ENCODE measurements at regions not wholly inside any gene's neighbourhood (a gene's known extent, or its start where the extent isn't known, plus 50 kb on each side); places are given as distances from the start of the nearest gene placed in this dataset.

- Histone ChIP-seq H3K4me1 (ENCODE audit: control insufficient read depth in 5 of 5, insufficient read depth in 5 of 5, low read length in 5 of 5) (no peaks in the 10 kb centered on the region), H3K27me3 (ENCODE audit: control insufficient read depth in 5 of 5, insufficient read depth in 4 of 5, low read length in 5 of 5) (no peaks in the 10 kb centered on the region), H3K9me3 (ENCODE audit: control insufficient read depth in 5 of 5, low read length in 5 of 5) (no peaks in the 10 kb centered on the region), H3K36me3 (ENCODE audit: control insufficient read depth in 5 of 5, insufficient read depth in 5 of 5, low read length in 5 of 5) (no peaks in the 10 kb centered on the region), H3K4me3 (ENCODE audit: low read depth in 1 of 5, low read length in 5 of 5) (no peak overlapping the region), H3K27ac (ENCODE audit: low read depth, low read length) (no peak overlapping the region), H3K9ac (ENCODE audit: low read length in 5 of 5) (no peak overlapping the region)
Observed at GRCh38 chr1:82598812-82599211, 798.1 kb downstream of the ADGRL2 start.

- Histone ChIP-seq H3K27me3 (ENCODE audit: control insufficient read depth in 5 of 5, insufficient read depth in 4 of 5, low read length in 5 of 5) (no peaks in the 10 kb centered on the region), H3K4me3 (ENCODE audit: low read depth in 1 of 5, low read length in 5 of 5) (no peak overlapping the region), H3K9me3 (ENCODE audit: control insufficient read depth in 5 of 5, low read length in 5 of 5) (no peaks in the 10 kb centered on the region), H3K4me1 (ENCODE audit: control insufficient read depth in 5 of 5, insufficient read depth in 5 of 5, low read length in 5 of 5) (no peaks in the 10 kb centered on the region), H3K27ac (ENCODE audit: low read depth, low read length) (no peak overlapping the region), H3K36me3 (ENCODE audit: control insufficient read depth in 5 of 5, insufficient read depth in 5 of 5, low read length in 5 of 5) (no peaks in the 10 kb centered on the region), H3K9ac (ENCODE audit: low read length in 5 of 5) (no peak overlapping the region)
Observed at GRCh38 chr1:82598337-82598736, 797.6 kb downstream of the ADGRL2 start.

GRCh38 chr1:82597649-82598048 lies 796.9 kb downstream of the ADGRL2 start:
- H3K9ac ChIP-seq (ENCODE audit: low read length in 5 of 5), result no peak overlapping the region
- H3K9me3 ChIP-seq (ENCODE audit: control insufficient read depth in 5 of 5, low read length in 5 of 5), result no peaks in the 10 kb centered on the region
- no peaks in the 10 kb centered on the region for H3K36me3 ChIP-seq (ENCODE audit: control insufficient read depth in 5 of 5, insufficient read depth in 5 of 5, low read length in 5 of 5)
- H3K27me3 ChIP-seq (ENCODE audit: control insufficient read depth in 5 of 5, insufficient read depth in 4 of 5, low read length in 5 of 5), result no peaks in the 10 kb centered on the region
- H3K4me1 ChIP-seq (ENCODE audit: control insufficient read depth in 5 of 5, insufficient read depth in 5 of 5, low read length in 5 of 5), result no peaks in the 10 kb centered on the region
- no peak overlapping the region for H3K4me3 ChIP-seq (ENCODE audit: low read depth in 1 of 5, low read length in 5 of 5)
- H3K27ac ChIP-seq (ENCODE audit: low read depth, low read length), result no peak overlapping the region

- Histone ChIP-seq H3K27me3 (ENCODE audit: control insufficient read depth in 5 of 5, insufficient read depth in 4 of 5, low read length in 5 of 5) (no peaks in the 10 kb centered on the region), H3K36me3 (ENCODE audit: control insufficient read depth in 5 of 5, insufficient read depth in 5 of 5, low read length in 5 of 5) (no peaks in the 10 kb centered on the region), H3K9me3 (ENCODE audit: control insufficient read depth in 5 of 5, low read length in 5 of 5) (no peaks in the 10 kb centered on the region), H3K4me3 (ENCODE audit: low read depth in 1 of 5, low read length in 5 of 5) (no peak overlapping the region), H3K27ac (ENCODE audit: low read depth, low read length) (no peak overlapping the region), H3K4me1 (ENCODE audit: control insufficient read depth in 5 of 5, insufficient read depth in 5 of 5, low read length in 5 of 5) (no peaks in the 10 kb centered on the region), H3K9ac (ENCODE audit: low read length in 5 of 5) (no peak overlapping the region)
Observed at GRCh38 chr1:82597141-82597540, 796.4 kb downstream of the ADGRL2 start.

- no peak overlapping the region for H3K4me3 ChIP-seq (ENCODE audit: low read depth in 1 of 5, low read length in 5 of 5)
- H3K36me3 ChIP-seq (ENCODE audit: control insufficient read depth in 5 of 5, insufficient read depth in 5 of 5, low read length in 5 of 5), result no peaks in the 10 kb centered on the region
- no peaks in the 10 kb centered on the region for H3K27me3 ChIP-seq (ENCODE audit: control insufficient read depth in 5 of 5, insufficient read depth in 4 of 5, low read length in 5 of 5)
- no peak overlapping the region for H3K27ac ChIP-seq (ENCODE audit: low read depth, low read length)
- no peak overlapping the region for H3K9ac ChIP-seq (ENCODE audit: low read length in 5 of 5)
- no peaks in the 10 kb centered on the region for H3K4me1 ChIP-seq (ENCODE audit: control insufficient read depth in 5 of 5, insufficient read depth in 5 of 5, low read length in 5 of 5)
- H3K9me3 ChIP-seq (ENCODE audit: control insufficient read depth in 5 of 5, low read length in 5 of 5), result no peaks in the 10 kb centered on the region
Observed at GRCh38 chr1:82593561-82593960, 792.8 kb downstream of the ADGRL2 start.

- Histone ChIP-seq H3K36me3 (ENCODE audit: control insufficient read depth in 5 of 5, insufficient read depth in 5 of 5, low read length in 5 of 5) (no peaks in the 10 kb centered on the region), H3K4me3 (ENCODE audit: low read depth in 1 of 5, low read length in 5 of 5) (no peak overlapping the region), H3K27me3 (ENCODE audit: control insufficient read depth in 5 of 5, insufficient read depth in 4 of 5, low read length in 5 of 5) (no peaks in the 10 kb centered on the region), H3K9ac (ENCODE audit: low read length in 5 of 5) (no peak overlapping the region), H3K27ac (ENCODE audit: low read depth, low read length) (no peak overlapping the region), H3K9me3 (ENCODE audit: control insufficient read depth in 5 of 5, low read length in 5 of 5) (peaks cover 0 to 2% (median 0%) of the 10 kb centered on the region in 5 donors), H3K4me1 (ENCODE audit: control insufficient read depth in 5 of 5, insufficient read depth in 5 of 5, low read length in 5 of 5) (no peaks in the 10 kb centered on the region)
Observed at GRCh38 chr1:82589588-82589987, 788.9 kb downstream of the ADGRL2 start.

GRCh38 chr1:82587371-82587770 lies 786.6 kb downstream of the ADGRL2 start:
- Histone ChIP-seq H3K27ac (ENCODE audit: low read depth, low read length) (no peak overlapping the region), H3K27me3 (ENCODE audit: control insufficient read depth in 5 of 5, insufficient read depth in 4 of 5, low read length in 5 of 5) (no peaks in the 10 kb centered on the region), H3K9me3 (ENCODE audit: control insufficient read depth in 5 of 5, low read length in 5 of 5) (peaks cover 0 to 2% (median 0%) of the 10 kb centered on the region in 5 donors), H3K4me3 (ENCODE audit: low read depth in 1 of 5, low read length in 5 of 5) (no peak overlapping the region), H3K4me1 (ENCODE audit: control insufficient read depth in 5 of 5, insufficient read depth in 5 of 5, low read length in 5 of 5) (no peaks in the 10 kb centered on the region), H3K36me3 (ENCODE audit: control insufficient read depth in 5 of 5, insufficient read depth in 5 of 5, low read length in 5 of 5) (no peaks in the 10 kb centered on the region), H3K9ac (ENCODE audit: low read length in 5 of 5) (no peak overlapping the region)

- Histone ChIP-seq H3K9ac (ENCODE audit: low read length in 5 of 5) (no peak overlapping the region), H3K9me3 (ENCODE audit: control insufficient read depth in 5 of 5, low read length in 5 of 5) (peaks cover 0 to 2% (median 0%) of the 10 kb centered on the region in 5 donors), H3K4me1 (ENCODE audit: control insufficient read depth in 5 of 5, insufficient read depth in 5 of 5, low read length in 5 of 5) (no peaks in the 10 kb centered on the region), H3K4me3 (ENCODE audit: low read depth in 1 of 5, low read length in 5 of 5) (no peak overlapping the region), H3K27me3 (ENCODE audit: control insufficient read depth in 5 of 5, insufficient read depth in 4 of 5, low read length in 5 of 5) (no peaks in the 10 kb centered on the region), H3K36me3 (ENCODE audit: control insufficient read depth in 5 of 5, insufficient read depth in 5 of 5, low read length in 5 of 5) (no peaks in the 10 kb centered on the region), H3K27ac (ENCODE audit: low read depth, low read length) (no peak overlapping the region)
Observed at GRCh38 chr1:82586473-82586872, 785.7 kb downstream of the ADGRL2 start.

GRCh38 chr1:82582347-82582746 lies 781.6 kb downstream of the ADGRL2 start:
- H3K9ac ChIP-seq (ENCODE audit: low read length in 5 of 5), result no peak overlapping the region
- peaks cover 0 to 2% (median 0%) of the 10 kb centered on the region in 5 donors for H3K9me3 ChIP-seq (ENCODE audit: control insufficient read depth in 5 of 5, low read length in 5 of 5)
- H3K4me3 ChIP-seq (ENCODE audit: low read depth in 1 of 5, low read length in 5 of 5), result no peak overlapping the region
- no peaks in the 10 kb centered on the region for H3K27me3 ChIP-seq (ENCODE audit: control insufficient read depth in 5 of 5, insufficient read depth in 4 of 5, low read length in 5 of 5)
- no peaks in the 10 kb centered on the region for H3K36me3 ChIP-seq (ENCODE audit: control insufficient read depth in 5 of 5, insufficient read depth in 5 of 5, low read length in 5 of 5)
- no peak overlapping the region for H3K27ac ChIP-seq (ENCODE audit: low read depth, low read length)
- H3K4me1 ChIP-seq (ENCODE audit: control insufficient read depth in 5 of 5, insufficient read depth in 5 of 5, low read length in 5 of 5), result peaks cover 0 to 10% (median 3%) of the 10 kb centered on the region in 5 donors

- Histone ChIP-seq H3K4me1 (ENCODE audit: control insufficient read depth in 5 of 5, insufficient read depth in 5 of 5, low read length in 5 of 5) (peaks cover 0 to 10% (median 3%) of the 10 kb centered on the region in 5 donors), H3K36me3 (ENCODE audit: control insufficient read depth in 5 of 5, insufficient read depth in 5 of 5, low read length in 5 of 5) (no peaks in the 10 kb centered on the region), H3K9me3 (ENCODE audit: control insufficient read depth in 5 of 5, low read length in 5 of 5) (no peaks in the 10 kb centered on the region), H3K4me3 (ENCODE audit: low read depth in 1 of 5, low read length in 5 of 5) (no peak overlapping the region), H3K27ac (ENCODE audit: low read depth, low read length) (peak overlapping the region; percentile 54), H3K27me3 (ENCODE audit: control insufficient read depth in 5 of 5, insufficient read depth in 4 of 5, low read length in 5 of 5) (no peaks in the 10 kb centered on the region), H3K9ac (ENCODE audit: low read length in 5 of 5) (no peak overlapping the region)
Observed at GRCh38 chr1:82578086-82578726, 777.5 kb downstream of the ADGRL2 start.

Measured in subcutaneous abdominal adipose tissue (tissue), 5 donors.